Liver (tissue), 7 donors: ENCODE measurements at regions not wholly inside any gene's neighbourhood (a gene's known extent, or its start where the extent isn't known, plus 50 kb on each side); places are given as distances from the start of the nearest gene placed in this dataset.

Experiments used
- DNase-seq: peaks from one replicate; pipeline ENCODE4 v3.0.0-alpha.2; 2017; ENCODE audit warnings: low spot score
- H3K27ac ChIP-seq, 2 donors: one replicate each; pipeline ENCODE4 v1.7.0; 2013; ENCODE audit warnings: inconsistent platforms in 2 of 2, low read length in 2 of 2, control low read depth in 1 of 2, low read depth in 1 of 2, mild to moderate bottlenecking in 1 of 2
- H3K27me3 ChIP-seq, 4 donors: one replicate each; pipeline versions ENCODE4 v1.6.1 to v1.7.0; 2013; ENCODE audit warnings: low read length in 3 of 4, inconsistent platforms in 1 of 4, mild to moderate bottlenecking in 1 of 4, moderate library complexity in 1 of 4; ENCODE audit not compliant: control insufficient read depth in 4 of 4, insufficient read depth in 4 of 4
- H3K36me3 ChIP-seq, 4 donors: one replicate each; pipeline versions ENCODE4 v1.6.1 to v1.7.0; 2013; ENCODE audit warnings: low read length in 3 of 4, mild to moderate bottlenecking in 3 of 4, low read depth in 1 of 4, moderate library complexity in 1 of 4; ENCODE audit not compliant: control insufficient read depth in 4 of 4, insufficient read depth in 3 of 4
- H3K4me1 ChIP-seq, 4 donors: one replicate each; pipeline versions ENCODE4 v1.6.1 to v1.7.0; 2013; ENCODE audit warnings: low read length in 3 of 4, mild to moderate bottlenecking in 3 of 4, moderate library complexity in 1 of 4; ENCODE audit not compliant: control insufficient read depth in 4 of 4, insufficient read depth in 4 of 4
- H3K4me3 ChIP-seq, 3 donors: one replicate each; pipeline versions ENCODE4 v1.6.1 to v1.7.0; 2013; ENCODE audit warnings: low read length in 3 of 3, control low read depth in 1 of 3, low read depth in 1 of 3, mild to moderate bottlenecking in 1 of 3
- H3K9ac ChIP-seq, 2 donors: one replicate each; pipeline ENCODE4 v1.7.0; 2013; ENCODE audit warnings: low read length in 2 of 2, mild to moderate bottlenecking in 2 of 2, moderate library complexity in 2 of 2, control low read depth in 1 of 2, low read depth in 1 of 2
- H3K9me3 ChIP-seq, 4 donors: one replicate each; pipeline versions ENCODE4 v1.6.1 to v1.7.0; 2013; ENCODE audit warnings: low read length in 3 of 4; ENCODE audit not compliant: control insufficient read depth in 4 of 4
- HNF4A ChIP-seq, 2 donors: conservative IDR thresholded peaks; 2 replicates each; pipeline ENCODE4 v1.6.1; 2016; ENCODE audit warnings: antibody characterized with exemption in 2 of 2, mild to moderate bottlenecking in 2 of 2
- HNF4G ChIP-seq: IDR thresholded peaks from 2 replicates; pipeline ENCODE4 v1.6.1; 2016; ENCODE audit warnings: antibody characterized with exemption
- RAD21 ChIP-seq, 2 donors: IDR thresholded peaks; 2 replicates each; pipeline ENCODE4 v1.6.1; 2016; ENCODE audit warnings: antibody characterized with exemption in 2 of 2, mild to moderate bottlenecking in 2 of 2
- RXRA ChIP-seq, 2 donors: IDR thresholded peaks; 2 replicates each; pipeline ENCODE4 v1.6.1; 2017 to 2018; ENCODE audit warnings: antibody characterized with exemption in 2 of 2, mild to moderate bottlenecking in 1 of 2
- SP1 ChIP-seq: IDR thresholded peaks from 2 replicates; pipeline ENCODE4 v1.6.1; 2018; ENCODE audit warnings: antibody characterized with exemption, mild to moderate bottlenecking
- YY1 ChIP-seq: IDR thresholded peaks from 2 replicates; pipeline ENCODE4 v1.6.1; 2016; ENCODE audit warnings: antibody characterized with exemption, mild to moderate bottlenecking
- WGBS: extraction: QIAGEN DNeasy Blood & Tissue Kit; methylation state at CpG from one replicate; pipeline ENCODE4 v1.1.7; 2013; 5-methylcytosine and 5-hydroxymethylcytosine counted together
- TF ChIP-seq, protein P1 (sequence below): IDR thresholded peaks from 2 replicates; pipeline ENCODE4 v1.6.1; 2016; ENCODE audit warnings: antibody characterized with exemption
- TF ChIP-seq, protein P2 (sequence below): IDR thresholded peaks from 2 replicates; pipeline ENCODE4 v1.6.1; 2016; ENCODE audit warnings: antibody characterized with exemption, mild to moderate bottlenecking
- TF ChIP-seq, protein P3 (sequence below): IDR thresholded peaks from 2 replicates; pipeline ENCODE4 v1.6.1; 2016; ENCODE audit warnings: antibody characterized with exemption
- donor health status: healthy.
- donor health status: healthy.
- donor health status: healthy.
- donor health status: healthy.

DNA sequence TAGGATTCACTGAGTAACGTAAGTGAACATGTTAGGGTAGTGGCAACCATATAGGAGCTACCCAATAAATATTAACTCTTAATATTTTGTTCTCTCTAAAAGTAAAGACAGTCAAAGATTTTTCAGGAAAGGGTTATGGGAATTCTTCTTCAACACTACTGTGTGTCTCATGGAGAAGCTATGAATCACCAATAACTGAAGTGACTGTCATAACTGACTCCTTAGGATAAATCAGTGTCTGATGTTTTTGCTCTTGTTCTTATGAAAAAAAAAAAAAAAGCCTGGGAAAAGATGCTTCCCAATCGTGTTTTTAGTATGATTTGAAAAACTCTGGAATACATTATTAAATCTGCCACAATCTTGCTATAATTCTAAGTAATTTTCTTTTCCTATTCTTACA lies 111.2 kb upstream of the CEP126 start:
- no peak overlapping the region for H3K4me3 ChIP-seq
- WGBS: 53% methylated on average over 2 of the region's 2 CpGs
- H3K27ac ChIP-seq: no peak overlapping the region
- H3K27me3 ChIP-seq: no peaks in the 10 kb centered on the region
- no peaks in the 10 kb centered on the region for H3K4me1 ChIP-seq
- no peak for DNase-seq
- no peaks in the 10 kb centered on the region for H3K36me3 ChIP-seq
- H3K9me3 ChIP-seq: no peaks in the 10 kb centered on the region
- no peak overlapping the region for H3K9ac ChIP-seq
- no peak for TF ChIP-seq SP1
- TF ChIP-seq, protein P1, sequence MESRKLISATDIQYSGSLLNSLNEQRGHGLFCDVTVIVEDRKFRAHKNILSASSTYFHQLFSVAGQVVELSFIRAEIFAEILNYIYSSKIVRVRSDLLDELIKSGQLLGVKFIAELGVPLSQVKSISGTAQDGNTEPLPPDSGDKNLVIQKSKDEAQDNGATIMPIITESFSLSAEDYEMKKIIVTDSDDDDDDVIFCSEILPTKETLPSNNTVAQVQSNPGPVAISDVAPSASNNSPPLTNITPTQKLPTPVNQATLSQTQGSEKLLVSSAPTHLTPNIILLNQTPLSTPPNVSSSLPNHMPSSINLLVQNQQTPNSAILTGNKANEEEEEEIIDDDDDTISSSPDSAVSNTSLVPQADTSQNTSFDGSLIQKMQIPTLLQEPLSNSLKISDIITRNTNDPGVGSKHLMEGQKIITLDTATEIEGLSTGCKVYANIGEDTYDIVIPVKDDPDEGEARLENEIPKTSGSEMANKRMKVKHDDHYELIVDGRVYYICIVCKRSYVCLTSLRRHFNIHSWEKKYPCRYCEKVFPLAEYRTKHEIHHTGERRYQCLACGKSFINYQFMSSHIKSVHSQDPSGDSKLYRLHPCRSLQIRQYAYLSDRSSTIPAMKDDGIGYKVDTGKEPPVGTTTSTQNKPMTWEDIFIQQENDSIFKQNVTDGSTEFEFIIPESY: no peak
- TF ChIP-seq RAD21 (IDR thresholded peaks at IDR 0.05): no peak
- TF ChIP-seq, protein P2, sequence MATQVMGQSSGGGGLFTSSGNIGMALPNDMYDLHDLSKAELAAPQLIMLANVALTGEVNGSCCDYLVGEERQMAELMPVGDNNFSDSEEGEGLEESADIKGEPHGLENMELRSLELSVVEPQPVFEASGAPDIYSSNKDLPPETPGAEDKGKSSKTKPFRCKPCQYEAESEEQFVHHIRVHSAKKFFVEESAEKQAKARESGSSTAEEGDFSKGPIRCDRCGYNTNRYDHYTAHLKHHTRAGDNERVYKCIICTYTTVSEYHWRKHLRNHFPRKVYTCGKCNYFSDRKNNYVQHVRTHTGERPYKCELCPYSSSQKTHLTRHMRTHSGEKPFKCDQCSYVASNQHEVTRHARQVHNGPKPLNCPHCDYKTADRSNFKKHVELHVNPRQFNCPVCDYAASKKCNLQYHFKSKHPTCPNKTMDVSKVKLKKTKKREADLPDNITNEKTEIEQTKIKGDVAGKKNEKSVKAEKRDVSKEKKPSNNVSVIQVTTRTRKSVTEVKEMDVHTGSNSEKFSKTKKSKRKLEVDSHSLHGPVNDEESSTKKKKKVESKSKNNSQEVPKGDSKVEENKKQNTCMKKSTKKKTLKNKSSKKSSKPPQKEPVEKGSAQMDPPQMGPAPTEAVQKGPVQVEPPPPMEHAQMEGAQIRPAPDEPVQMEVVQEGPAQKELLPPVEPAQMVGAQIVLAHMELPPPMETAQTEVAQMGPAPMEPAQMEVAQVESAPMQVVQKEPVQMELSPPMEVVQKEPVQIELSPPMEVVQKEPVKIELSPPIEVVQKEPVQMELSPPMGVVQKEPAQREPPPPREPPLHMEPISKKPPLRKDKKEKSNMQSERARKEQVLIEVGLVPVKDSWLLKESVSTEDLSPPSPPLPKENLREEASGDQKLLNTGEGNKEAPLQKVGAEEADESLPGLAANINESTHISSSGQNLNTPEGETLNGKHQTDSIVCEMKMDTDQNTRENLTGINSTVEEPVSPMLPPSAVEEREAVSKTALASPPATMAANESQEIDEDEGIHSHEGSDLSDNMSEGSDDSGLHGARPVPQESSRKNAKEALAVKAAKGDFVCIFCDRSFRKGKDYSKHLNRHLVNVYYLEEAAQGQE: no peak

DNA sequence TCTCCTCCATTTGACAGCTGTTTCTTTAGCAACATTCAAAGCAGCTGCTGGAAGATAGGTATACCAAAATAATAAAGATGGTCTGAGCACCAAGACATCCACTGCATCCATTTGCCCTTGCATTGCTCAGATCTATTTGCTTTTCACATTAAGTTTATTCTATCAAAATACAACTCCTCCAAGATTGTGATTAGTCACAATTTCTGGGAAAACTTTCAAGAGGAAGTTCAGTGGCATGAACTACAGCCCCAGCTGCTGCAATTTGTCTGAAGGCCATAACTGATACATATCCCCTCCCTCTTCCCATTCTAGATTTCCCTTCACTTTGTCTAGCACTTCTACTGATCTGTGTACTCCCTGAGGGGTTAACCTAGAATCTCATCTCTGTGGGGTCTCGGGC lies 117.5 kb upstream of the CEP126 start:
- DNase-seq: no peak
- H3K4me1 ChIP-seq: no peaks in the 10 kb centered on the region
- no peaks in the 10 kb centered on the region for H3K9me3 ChIP-seq
- WGBS: 75% methylated on average over 1 of the region's 1 CpG
- TF ChIP-seq HNF4G: no peak
- TF ChIP-seq, protein P1: no peak
- TF ChIP-seq, protein P3, sequence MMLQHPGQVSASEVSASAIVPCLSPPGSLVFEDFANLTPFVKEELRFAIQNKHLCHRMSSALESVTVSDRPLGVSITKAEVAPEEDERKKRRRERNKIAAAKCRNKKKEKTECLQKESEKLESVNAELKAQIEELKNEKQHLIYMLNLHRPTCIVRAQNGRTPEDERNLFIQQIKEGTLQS: no peak
- TF ChIP-seq RXRA (IDR thresholded peaks at IDR 0.05): no peak
- TF ChIP-seq YY1: no peak
- TF ChIP-seq HNF4A (conservative IDR thresholded peaks at IDR 0.05): no peak
- TF ChIP-seq, protein P2: no peak
- no peaks in the 10 kb centered on the region for H3K27me3 ChIP-seq
- H3K36me3 ChIP-seq: no peaks in the 10 kb centered on the region
- H3K9ac ChIP-seq: no peak overlapping the region
- H3K27ac ChIP-seq: no peak overlapping the region
- no peak overlapping the region for H3K4me3 ChIP-seq
